ENCODE measurements at regions not wholly inside any gene's neighbourhood (a gene's known extent, or its start where the extent isn't known, plus 50 kb on each side); places are given as distances from the start of the nearest gene placed in this dataset.

- Histone ChIP-seq H2AFZ (ENCODE audit: control insufficient read depth, low read length) (no peak overlapping the region), H3K36me3 (ENCODE audit: control insufficient read depth in 2 of 2, extremely low read depth in 1 of 2, insufficient read depth in 2 of 2, low read length in 2 of 2) (no peaks in the 10 kb centered on the region), H3K27ac (ENCODE audit: control insufficient read depth, insufficient read depth, low read length) (no peak overlapping the region), H3K9me3 (ENCODE audit: control insufficient read depth, low read depth, low read length) (no peaks in the 10 kb centered on the region), H3K4me1 (ENCODE audit: control insufficient read depth, extremely low read depth, insufficient read depth, low read length) (peaks cover 15% of the 10 kb centered on the region), H3K9me1 (ENCODE audit: control insufficient read depth, extremely low read depth, insufficient read depth, low read length) (no peaks in the 10 kb centered on the region), H3K79me2 (ENCODE audit: control insufficient read depth, insufficient read depth, low read length) (no peaks in the 10 kb centered on the region), H3K9ac (ENCODE audit: control insufficient read depth, extremely low read depth, insufficient read depth, low read length) (no peak overlapping the region), H3K4me3 (ENCODE audit: control insufficient read depth in 2 of 3, extremely low read depth in 1 of 3, insufficient read depth in 2 of 3, low read depth in 1 of 3, low read length in 3 of 3) (no peak overlapping the region), H4K20me1 (ENCODE audit: control insufficient read depth, extremely low read depth, insufficient read depth, low read length) (peaks cover 4% of the 10 kb centered on the region), H3K4me2 (ENCODE audit: control insufficient read depth, extremely low read depth, insufficient read depth, low read depth, low read length) (no peak overlapping the region), H3K27me3 (ENCODE audit: control insufficient read depth, extremely low read depth, insufficient read depth, low read length) (no peaks in the 10 kb centered on the region)
- FAIRE-seq: no peak
- dilution Hi-C loops (cut with MboI; ENCODE audit: extremely low pct_ligation_motif_present, low sequenced_read_pairs): no loop called here
- no peak for TF ChIP-seq CTCF (optimal IDR thresholded peaks at IDR 0.05 in 1 of 3, IDR thresholded peaks at IDR 0.05 in 1 of 3, conservative IDR thresholded peaks at IDR 0.05 in 1 of 3; ENCODE audit: extremely low read depth in 1 of 3, insufficient read depth in 2 of 3, low read length in 3 of 3)
- TF ChIP-seq EZH2 (IDR thresholded peaks at IDR 0.05; ENCODE audit: low read length): no peak
- no peak for DNase-seq (ENCODE audit: low read depth, low spot score)
Measured at GRCh38 chr12:123061441-123062205, 81.1 kb downstream of the ARL6IP4 start.

- FAIRE-seq (no peak), DNase-seq (ENCODE audit: low read depth, low spot score) (no peak)
- peaks cover 4% of the 10 kb centered on the region for H4K20me1 ChIP-seq (ENCODE audit: control insufficient read depth, extremely low read depth, insufficient read depth, low read length)
- no peak overlapping the region for H3K27ac ChIP-seq (ENCODE audit: control insufficient read depth, insufficient read depth, low read length)
- H3K9me3 ChIP-seq (ENCODE audit: control insufficient read depth, low read depth, low read length): no peaks in the 10 kb centered on the region
- H3K4me1 ChIP-seq (ENCODE audit: control insufficient read depth, extremely low read depth, insufficient read depth, low read length): peaks cover 15% of the 10 kb centered on the region
- H3K4me2 ChIP-seq (ENCODE audit: control insufficient read depth, extremely low read depth, insufficient read depth, low read depth, low read length): no peak overlapping the region
- H3K4me3 ChIP-seq (ENCODE audit: control insufficient read depth in 2 of 3, extremely low read depth in 1 of 3, insufficient read depth in 2 of 3, low read depth in 1 of 3, low read length in 3 of 3): no peak overlapping the region
- no peaks in the 10 kb centered on the region for H3K79me2 ChIP-seq (ENCODE audit: control insufficient read depth, insufficient read depth, low read length)
- no peak overlapping the region for H3K9ac ChIP-seq (ENCODE audit: control insufficient read depth, extremely low read depth, insufficient read depth, low read length)
- no peaks in the 10 kb centered on the region for H3K9me1 ChIP-seq (ENCODE audit: control insufficient read depth, extremely low read depth, insufficient read depth, low read length)
- no peak for TF ChIP-seq CTCF (optimal IDR thresholded peaks at IDR 0.05 in 1 of 3, IDR thresholded peaks at IDR 0.05 in 1 of 3, conservative IDR thresholded peaks at IDR 0.05 in 1 of 3; ENCODE audit: extremely low read depth in 1 of 3, insufficient read depth in 2 of 3, low read length in 3 of 3)
- no peak for TF ChIP-seq EZH2 (IDR thresholded peaks at IDR 0.05; ENCODE audit: low read length)
- H3K27me3 ChIP-seq (ENCODE audit: control insufficient read depth, extremely low read depth, insufficient read depth, low read length): no peaks in the 10 kb centered on the region
- H2AFZ ChIP-seq (ENCODE audit: control insufficient read depth, low read length): no peak overlapping the region
- dilution Hi-C loops (cut with MboI; ENCODE audit: extremely low pct_ligation_motif_present, low sequenced_read_pairs): no loop called here
- H3K36me3 ChIP-seq (ENCODE audit: control insufficient read depth in 2 of 2, extremely low read depth in 1 of 2, insufficient read depth in 2 of 2, low read length in 2 of 2): no peaks in the 10 kb centered on the region
Measured at GRCh38 chr12:123059500-123059899, 79.0 kb downstream of the ARL6IP4 start.
